Type B pancreatic cell (in vitro differentiated cells): ENCODE measurements at regions not wholly inside any gene's neighbourhood (a gene's known extent, or its start where the extent isn't known, plus 50 kb on each side); places are given as distances from the start of the nearest gene placed in this dataset.
"Not testable (repeated sequence)": the region's sequence is repeated elsewhere in the genome, so short reads cannot be mapped to it uniquely, and the experiment has no call there.

ENCODE experiments used
- DNase-seq: peaks from one replicate; pipeline ENCODE4 v3.0.0; 2021; ENCODE audit warnings: mixed read lengths; ENCODE audit not compliant: unreplicated experiment; ENCODE audit errors: extremely low spot score
- H3K27ac Mint-ChIP-seq: 2 replicates; pipeline ENCODE4 v1.8.0; 2021; ENCODE audit warnings: mild to moderate bottlenecking, mixed read lengths
- H3K27me3 Mint-ChIP-seq: 2 replicates; pipeline ENCODE4 v1.8.0; 2021; ENCODE audit warnings: mixed read lengths
- H3K36me3 Mint-ChIP-seq: 2 replicates; pipeline ENCODE4 v1.8.0; 2021; ENCODE audit warnings: mixed read lengths
- H3K4me1 Mint-ChIP-seq: one replicate; pipeline ENCODE4 v1.8.0; 2021; ENCODE audit warnings: mixed read lengths; ENCODE audit not compliant: unreplicated experiment
- H3K4me3 Mint-ChIP-seq: 2 replicates; pipeline ENCODE4 v1.8.0; 2021; ENCODE audit warnings: mild to moderate bottlenecking, mixed read lengths
- H3K9me3 Mint-ChIP-seq: 2 replicates; pipeline ENCODE4 v1.8.0; 2021; ENCODE audit warnings: mixed read lengths

GRCh38 chr4:49519150-49520035, 533.3 kb downstream of the CWH43 start:
- H3K36me3 Mint-ChIP-seq, DNase-seq, H3K4me1 Mint-ChIP-seq, H3K27ac Mint-ChIP-seq, H3K9me3 Mint-ChIP-seq, H3K27me3 Mint-ChIP-seq, H3K4me3 Mint-ChIP-seq: not testable (repeated sequence)

DNA sequence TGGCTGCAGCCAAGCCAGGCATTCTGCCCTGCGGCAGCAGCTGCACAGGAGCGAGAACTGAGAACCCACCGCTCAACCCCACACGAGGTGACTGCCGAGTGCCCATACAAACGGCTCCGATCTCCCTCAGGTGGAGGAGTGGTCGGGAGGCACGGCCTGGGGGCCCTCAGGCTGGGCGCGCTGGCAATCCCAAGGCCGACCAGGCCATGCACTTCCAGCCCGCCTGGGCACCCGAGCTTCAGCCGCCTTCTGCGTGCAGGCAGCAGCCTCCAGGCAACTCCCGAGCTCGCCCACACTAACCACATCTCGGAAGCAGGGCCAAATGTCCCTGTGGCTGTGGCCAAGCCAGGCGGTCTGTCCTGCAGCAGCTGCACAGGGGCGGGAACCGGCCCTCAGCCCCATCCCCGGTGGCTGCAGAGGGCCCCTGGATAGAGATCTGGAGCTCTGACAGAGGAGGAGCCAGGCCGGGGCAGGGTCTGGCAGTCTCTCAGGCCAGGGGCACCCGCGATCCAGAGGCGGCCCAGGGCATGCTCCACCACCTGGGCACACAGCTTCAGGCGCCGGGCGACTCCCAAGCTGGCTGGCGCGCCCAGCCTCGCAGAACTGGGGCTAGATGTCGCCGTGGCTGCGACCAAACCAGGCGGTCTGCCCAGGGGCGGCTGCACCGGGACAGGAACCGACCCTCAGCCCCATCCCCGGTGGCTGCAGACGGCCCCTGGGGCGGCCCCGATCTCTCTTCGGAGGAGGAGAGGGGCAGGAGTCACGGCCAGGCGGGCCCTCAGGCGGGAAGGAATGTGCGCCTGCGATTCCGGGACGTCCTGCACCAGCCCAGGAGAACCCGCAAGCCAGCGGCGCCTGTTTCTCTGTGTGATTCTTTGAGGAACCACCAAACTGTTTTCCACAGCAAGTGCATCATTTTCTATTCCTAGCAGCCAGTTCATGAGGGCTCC, 538.0 kb downstream of the CWH43 start:
- DNase-seq, H3K36me3 Mint-ChIP-seq, H3K27ac Mint-ChIP-seq, H3K4me3 Mint-ChIP-seq, H3K9me3 Mint-ChIP-seq, H3K27me3 Mint-ChIP-seq, H3K4me1 Mint-ChIP-seq: not testable (repeated sequence)

- H3K27me3 Mint-ChIP-seq, H3K9me3 Mint-ChIP-seq: not testable (repeated sequence)
These were observed 573.0 kb downstream of the CWH43 start for GRCh38 chr4:49558916-49559676.

DNA sequence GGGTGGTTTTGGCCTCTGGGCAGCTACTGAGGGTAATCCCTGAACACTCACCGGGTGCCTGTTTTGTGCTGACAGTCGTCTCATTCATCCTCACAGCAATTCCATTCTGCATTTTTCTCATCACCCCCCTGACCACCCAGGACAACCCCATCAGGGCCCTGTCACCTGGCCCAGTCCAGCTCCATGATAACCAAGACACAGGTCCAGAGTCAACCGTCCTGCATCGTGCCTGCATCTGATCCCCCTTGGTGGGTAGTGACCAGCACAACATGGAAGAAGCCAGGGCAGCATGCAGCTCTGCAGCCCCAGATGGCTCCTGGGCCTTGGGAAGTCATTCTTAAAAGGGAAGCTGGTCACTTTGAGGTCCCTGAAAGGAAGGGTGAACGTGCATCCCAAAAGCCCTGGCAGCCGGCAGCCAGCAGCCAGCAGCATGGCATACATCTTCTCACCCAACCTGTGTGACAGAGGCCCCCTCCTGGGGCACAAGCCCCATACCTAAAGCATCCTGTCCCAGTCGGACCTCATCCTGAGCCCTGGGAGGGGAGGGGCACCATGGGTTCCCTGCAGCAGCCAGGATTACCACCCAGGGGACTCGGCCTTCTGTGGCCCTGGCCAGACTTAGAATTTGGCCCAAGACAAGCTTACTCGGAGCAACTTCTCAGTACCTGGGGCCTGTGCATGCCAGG, 574.2 kb downstream of the CWH43 start:
- not testable (repeated sequence) for H3K27ac Mint-ChIP-seq, DNase-seq, H3K4me3 Mint-ChIP-seq, H3K4me1 Mint-ChIP-seq, H3K27me3 Mint-ChIP-seq, H3K9me3 Mint-ChIP-seq, H3K36me3 Mint-ChIP-seq

More at GRCh38 chr4:49558916-49559676, 573.0 kb downstream of the CWH43 start:
- not testable (repeated sequence) for H3K4me1 Mint-ChIP-seq, H3K27ac Mint-ChIP-seq, H3K4me3 Mint-ChIP-seq, DNase-seq, H3K36me3 Mint-ChIP-seq

- not testable (repeated sequence) for H3K27me3 Mint-ChIP-seq, H3K4me3 Mint-ChIP-seq, H3K9me3 Mint-ChIP-seq, H3K27ac Mint-ChIP-seq, DNase-seq, H3K4me1 Mint-ChIP-seq, H3K36me3 Mint-ChIP-seq
These were observed 574.8 kb downstream of the CWH43 start for GRCh38 chr4:49560883-49561282.

DNA sequence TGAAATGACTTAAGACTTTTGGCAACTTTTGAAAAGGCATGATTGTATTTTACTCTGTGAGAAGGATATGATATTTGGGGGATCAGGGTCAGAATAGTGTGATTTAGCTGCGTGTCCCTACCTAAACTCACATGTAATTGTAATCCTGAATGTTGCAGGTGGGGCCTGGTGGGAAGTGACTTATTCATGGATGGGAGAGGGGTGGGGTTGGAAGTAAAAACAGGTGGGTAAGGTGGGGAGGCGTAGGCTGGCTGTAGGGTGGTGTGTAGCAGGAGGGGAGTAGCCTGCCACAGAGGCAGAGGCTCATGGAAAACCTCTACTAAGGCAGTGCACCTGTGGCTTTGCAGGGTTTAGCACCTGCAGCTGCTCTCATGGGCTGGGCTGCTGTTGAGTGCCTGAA, 584.2 kb downstream of the CWH43 start:
- DNase-seq, H3K27ac Mint-ChIP-seq, H3K36me3 Mint-ChIP-seq, H3K27me3 Mint-ChIP-seq, H3K4me1 Mint-ChIP-seq, H3K9me3 Mint-ChIP-seq, H3K4me3 Mint-ChIP-seq: not testable (repeated sequence)

DNA sequence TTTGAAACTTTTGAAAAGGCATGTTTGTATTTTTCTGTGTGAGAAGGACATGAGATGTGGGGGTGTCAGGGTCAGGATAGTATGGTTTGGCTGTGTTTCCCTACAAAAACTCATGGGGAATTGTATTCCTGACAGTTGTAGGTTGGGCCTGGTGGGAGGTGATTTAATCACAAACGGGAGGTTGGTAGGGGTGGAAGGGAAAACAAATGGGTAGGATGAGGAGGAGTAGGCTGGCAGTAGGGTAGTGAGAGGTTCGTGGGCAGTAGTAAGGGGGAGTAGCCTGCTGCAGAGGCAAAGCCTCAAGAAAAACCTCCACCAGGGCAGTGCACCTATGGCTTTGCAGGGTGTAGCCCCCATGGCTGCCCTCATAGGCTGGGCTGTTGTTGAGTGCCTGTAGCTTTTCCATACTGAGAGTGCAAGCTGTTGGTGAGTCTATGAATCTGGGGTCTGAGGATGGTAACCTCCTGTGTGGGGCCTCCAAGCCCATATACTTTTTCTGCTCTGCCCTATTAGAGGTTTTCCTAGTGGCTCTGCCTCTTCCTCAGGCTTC, 587.7 kb downstream of the CWH43 start:
- H3K4me1 Mint-ChIP-seq, H3K4me3 Mint-ChIP-seq, H3K27me3 Mint-ChIP-seq, H3K36me3 Mint-ChIP-seq, H3K27ac Mint-ChIP-seq, DNase-seq: not testable (repeated sequence)
- H3K9me3 Mint-ChIP-seq = peaks cover 13% of the 10 kb centered on the region

- H3K27me3 Mint-ChIP-seq, H3K4me3 Mint-ChIP-seq, H3K9me3 Mint-ChIP-seq, H3K4me1 Mint-ChIP-seq, DNase-seq, H3K36me3 Mint-ChIP-seq, H3K27ac Mint-ChIP-seq: not testable (repeated sequence)
These were observed 589.2 kb downstream of the CWH43 start for GRCh38 chr4:49575250-49575649.

DNA sequence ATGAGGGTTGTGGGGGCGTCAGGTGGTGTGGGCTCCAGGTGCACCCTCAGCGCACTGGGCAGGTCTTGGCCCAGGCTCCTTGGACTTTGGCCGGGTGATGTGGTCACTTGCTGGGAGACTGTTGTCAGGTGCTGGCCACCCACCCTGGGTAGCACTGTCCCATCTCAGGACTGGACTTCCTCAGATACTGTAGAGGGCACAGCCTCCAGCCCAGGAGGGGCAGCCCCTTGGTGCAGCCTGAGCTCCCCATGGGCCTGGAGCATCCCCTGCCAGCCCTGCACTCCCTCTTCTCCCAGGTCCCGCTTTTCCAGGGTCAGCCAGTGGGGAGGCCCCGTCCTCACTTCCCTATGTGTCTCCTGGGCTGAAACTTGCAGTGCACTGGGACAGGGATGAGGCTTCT, 592.3 kb downstream of the CWH43 start:
- DNase-seq, H3K4me3 Mint-ChIP-seq, H3K4me1 Mint-ChIP-seq, H3K27me3 Mint-ChIP-seq, H3K27ac Mint-ChIP-seq, H3K36me3 Mint-ChIP-seq, H3K9me3 Mint-ChIP-seq: not testable (repeated sequence)

GRCh38 chr4:49578899-49579298, 592.8 kb downstream of the CWH43 start:
- H3K4me3 Mint-ChIP-seq, H3K27ac Mint-ChIP-seq, DNase-seq, H3K4me1 Mint-ChIP-seq, H3K27me3 Mint-ChIP-seq, H3K9me3 Mint-ChIP-seq, H3K36me3 Mint-ChIP-seq: not testable (repeated sequence)

DNA sequence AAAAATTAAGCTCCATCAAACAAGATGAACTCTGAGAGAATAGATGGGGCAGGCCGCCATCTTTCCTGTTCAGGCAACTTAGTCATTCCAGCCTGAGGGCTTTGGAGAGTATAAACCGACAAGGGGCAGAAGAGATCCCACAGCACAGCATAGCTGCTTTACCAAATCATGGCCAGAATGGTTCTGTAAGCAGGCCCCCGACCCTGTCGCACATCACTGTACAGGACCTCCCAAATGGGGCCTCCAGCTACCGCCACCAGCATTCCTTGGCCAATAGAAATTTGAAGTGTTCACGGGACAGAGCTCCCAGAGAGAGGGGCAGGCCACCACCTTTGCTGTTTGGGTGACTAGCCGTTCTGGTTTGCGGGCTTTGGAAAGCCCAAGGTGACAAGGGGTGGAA, 594.1 kb downstream of the CWH43 start:
- H3K4me1 Mint-ChIP-seq, H3K4me3 Mint-ChIP-seq, DNase-seq, H3K27ac Mint-ChIP-seq, H3K36me3 Mint-ChIP-seq, H3K9me3 Mint-ChIP-seq, H3K27me3 Mint-ChIP-seq: not testable (repeated sequence)

GRCh38 chr4:49588401-49588800, 602.3 kb downstream of the CWH43 start:
- not testable (repeated sequence) for H3K27me3 Mint-ChIP-seq, H3K36me3 Mint-ChIP-seq, H3K27ac Mint-ChIP-seq, H3K4me1 Mint-ChIP-seq, H3K4me3 Mint-ChIP-seq, DNase-seq, H3K9me3 Mint-ChIP-seq

DNA sequence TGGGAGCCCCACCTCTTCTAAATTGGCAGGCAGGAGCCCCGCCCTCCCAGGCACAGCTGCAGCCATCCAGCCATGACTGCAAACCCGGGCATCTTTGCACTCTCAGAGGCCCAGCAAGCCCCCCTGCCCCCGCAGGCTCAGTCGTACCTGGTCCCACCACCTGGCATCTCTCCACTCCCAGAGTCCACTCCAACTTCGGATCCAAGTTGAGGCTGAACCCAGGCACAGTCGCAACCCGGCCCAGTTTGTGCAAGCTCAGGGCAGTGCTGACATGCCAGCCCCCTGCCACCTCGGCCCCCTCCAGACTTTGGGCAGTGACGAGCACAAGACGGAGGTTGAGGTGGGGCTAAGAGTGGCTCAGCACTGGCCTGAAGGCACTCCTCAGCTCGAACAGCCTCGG, 632.4 kb downstream of the CWH43 start:
- H3K36me3 Mint-ChIP-seq, H3K4me3 Mint-ChIP-seq, DNase-seq, H3K27me3 Mint-ChIP-seq, H3K27ac Mint-ChIP-seq, H3K4me1 Mint-ChIP-seq, H3K9me3 Mint-ChIP-seq: not testable (repeated sequence)
